GM12801 (cell line): ENCODE measurements at regions not wholly inside any gene's neighbourhood (a gene's known extent, or its start where the extent isn't known, plus 50 kb on each side); places are given as distances from the start of the nearest gene placed in this dataset.

Experiments
- CTCF ChIP-seq: IDR thresholded peaks from one replicate; pipeline ENCODE4 v1.5.1; 2011; ENCODE audit warnings: control low read depth; ENCODE audit not compliant: insufficient read length; ENCODE audit errors: extremely low read depth

- no peak for TF ChIP-seq CTCF
Observed at GRCh38 chr1:219362702-219363101, 189.0 kb downstream of the LYPLAL1 start.

- no peak for TF ChIP-seq CTCF
Observed at GRCh38 chr1:219359126-219359525, 185.4 kb downstream of the LYPLAL1 start.

- no peak for TF ChIP-seq CTCF
Observed at GRCh38 chr1:219358080-219358479, 184.4 kb downstream of the LYPLAL1 start.

GRCh38 chr1:219354962-219355361, 181.3 kb downstream of the LYPLAL1 start:
- no peak for TF ChIP-seq CTCF

- no peak for TF ChIP-seq CTCF
Observed at GRCh38 chr1:219352961-219353651, 179.4 kb downstream of the LYPLAL1 start.

GRCh38 chr1:219350172-219350931, 176.7 kb downstream of the LYPLAL1 start:
- TF ChIP-seq CTCF, result no peak

- no peak for TF ChIP-seq CTCF
Observed at GRCh38 chr1:219347921-219348391, 174.3 kb downstream of the LYPLAL1 start.
